Stomach smooth muscle (tissue), 2 donors: ENCODE measurements at regions not wholly inside any gene's neighbourhood (a gene's known extent, or its start where the extent isn't known, plus 50 kb on each side); places are given as distances from the start of the nearest gene placed in this dataset.

Source experiments
- H3K27ac ChIP-seq: one replicate; pipeline ENCODE4 v1.7.0; 2013; ENCODE audit warnings: mild to moderate bottlenecking, low read length, inconsistent platforms
- H3K27me3 ChIP-seq, 2 donors: one replicate each; pipeline ENCODE4 v1.7.0; 2013; ENCODE audit warnings: low read length in 2 of 2; ENCODE audit not compliant: insufficient read depth in 2 of 2, control insufficient read depth in 1 of 2
- H3K36me3 ChIP-seq, 2 donors: one replicate each; pipeline ENCODE4 v1.7.0; 2013; ENCODE audit warnings: low read length in 2 of 2; ENCODE audit not compliant: control insufficient read depth in 2 of 2, insufficient read depth in 2 of 2
- H3K4me1 ChIP-seq: one replicate; pipeline ENCODE4 v1.7.0; 2013; ENCODE audit warnings: low read length; ENCODE audit not compliant: control insufficient read depth, insufficient read depth
- H3K4me3 ChIP-seq, 2 donors: one replicate each; pipeline ENCODE4 v1.7.0; 2013; ENCODE audit warnings: low read length in 2 of 2
- H3K9ac ChIP-seq, 2 donors: one replicate each; pipeline ENCODE4 v1.7.0; 2013; ENCODE audit warnings: low read length in 2 of 2, mild to moderate bottlenecking in 1 of 2
- H3K9me3 ChIP-seq, 2 donors: one replicate each; pipeline ENCODE4 v1.7.0; 2013; ENCODE audit warnings: low read length in 2 of 2; ENCODE audit not compliant: control insufficient read depth in 2 of 2
- donor health status: healthy.
- donor health status: Pancreatic carcinoma.

DNA sequence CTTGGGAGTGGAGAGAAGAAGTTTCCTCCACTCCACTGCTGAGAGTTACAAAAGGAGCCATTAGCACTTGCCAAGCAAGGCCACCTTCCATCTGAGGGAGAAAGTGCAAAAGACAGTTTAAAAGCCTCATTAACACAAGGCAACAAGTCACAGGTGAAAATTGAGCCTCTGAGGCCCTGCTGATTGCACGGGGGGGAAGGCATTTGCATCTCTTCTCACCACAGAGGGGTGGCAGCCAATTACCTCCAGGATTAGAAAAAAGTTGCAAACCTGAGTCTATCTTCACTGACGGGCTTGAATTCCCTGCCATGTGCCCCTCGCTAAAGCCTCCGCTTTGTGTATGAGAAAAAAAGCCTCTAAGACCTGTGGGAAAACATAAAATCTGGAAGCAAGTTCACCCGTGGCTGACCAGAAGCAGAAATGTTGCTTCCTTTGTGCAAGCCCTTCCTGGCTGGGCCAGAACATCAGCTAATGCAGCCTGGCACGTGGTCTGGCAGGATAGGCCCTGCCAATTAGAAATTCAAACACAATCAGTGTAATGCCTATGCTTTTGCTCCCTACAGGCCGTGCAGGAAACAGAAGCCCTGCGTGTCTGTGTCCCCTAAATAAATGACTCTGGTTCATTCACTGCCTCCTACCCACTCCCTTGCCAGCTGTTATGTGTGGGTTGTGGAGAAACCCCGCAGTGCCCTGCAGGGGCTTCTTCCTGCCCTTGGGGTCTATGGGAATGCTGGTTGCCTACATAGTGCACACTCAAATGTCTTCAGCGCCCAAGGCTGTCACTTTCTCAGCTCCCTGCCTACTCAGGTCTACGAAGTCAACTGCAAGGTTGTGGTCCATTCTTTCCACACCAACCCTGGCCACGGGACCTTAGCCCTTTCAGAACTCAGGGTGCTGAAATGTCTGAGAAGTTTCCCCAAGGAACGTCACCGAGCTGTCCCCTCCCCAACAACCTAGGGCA is 150.2 kb downstream of the UQCRFS1 start:
- no peak overlapping the region for H3K9ac ChIP-seq
- H3K9me3 ChIP-seq = peaks cover 0 to 5% of the 10 kb centered on the region in 2 donors
- no peaks in the 10 kb centered on the region for H3K36me3 ChIP-seq
- no peaks in the 10 kb centered on the region for H3K4me1 ChIP-seq
- H3K27ac ChIP-seq = no peak overlapping the region
- no peak overlapping the region for H3K4me3 ChIP-seq
- H3K27me3 ChIP-seq = peaks cover 0 to 3% of the 10 kb centered on the region in 2 donors

- H3K4me3 ChIP-seq = no peak overlapping the region
- H3K9ac ChIP-seq = no peak overlapping the region
- H3K4me1 ChIP-seq = no peaks in the 10 kb centered on the region
- H3K9me3 ChIP-seq = peaks cover 0 to 5% of the 10 kb centered on the region in 2 donors
- H3K27ac ChIP-seq = no peak overlapping the region
- no peaks in the 10 kb centered on the region for H3K36me3 ChIP-seq
- H3K27me3 ChIP-seq = peaks cover 0 to 3% of the 10 kb centered on the region in 2 donors
These were observed 152.1 kb downstream of the UQCRFS1 start for GRCh38 chr19:29060813-29061364.

DNA sequence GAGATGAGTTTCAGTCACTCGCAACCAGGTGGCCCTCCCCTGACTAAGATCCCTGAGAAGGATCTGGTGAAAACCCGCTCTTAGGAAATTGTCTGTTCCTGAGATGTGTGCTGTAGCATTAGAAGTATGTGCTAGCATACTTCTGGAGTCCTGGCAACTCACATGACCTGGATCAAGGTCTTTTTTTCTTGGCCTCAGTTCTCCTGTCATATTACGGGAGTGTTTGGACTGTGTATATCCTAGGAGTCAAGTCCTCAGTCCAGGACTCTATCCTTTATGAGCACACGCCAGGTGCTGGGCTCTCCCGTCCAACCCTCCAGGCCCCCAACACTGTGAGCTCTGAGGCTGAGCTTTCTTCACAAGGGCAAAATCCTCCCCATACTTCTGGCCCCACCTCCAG is 156.4 kb downstream of the UQCRFS1 start:
- H3K36me3 ChIP-seq = no peaks in the 10 kb centered on the region
- H3K4me1 ChIP-seq = no peaks in the 10 kb centered on the region
- peaks cover 0 to 3% of the 10 kb centered on the region in 2 donors for H3K27me3 ChIP-seq
- no peak overlapping the region for H3K4me3 ChIP-seq
- H3K9ac ChIP-seq = no peak overlapping the region
- peaks cover 0 to 5% of the 10 kb centered on the region in 2 donors for H3K9me3 ChIP-seq
- H3K27ac ChIP-seq = no peak overlapping the region

DNA sequence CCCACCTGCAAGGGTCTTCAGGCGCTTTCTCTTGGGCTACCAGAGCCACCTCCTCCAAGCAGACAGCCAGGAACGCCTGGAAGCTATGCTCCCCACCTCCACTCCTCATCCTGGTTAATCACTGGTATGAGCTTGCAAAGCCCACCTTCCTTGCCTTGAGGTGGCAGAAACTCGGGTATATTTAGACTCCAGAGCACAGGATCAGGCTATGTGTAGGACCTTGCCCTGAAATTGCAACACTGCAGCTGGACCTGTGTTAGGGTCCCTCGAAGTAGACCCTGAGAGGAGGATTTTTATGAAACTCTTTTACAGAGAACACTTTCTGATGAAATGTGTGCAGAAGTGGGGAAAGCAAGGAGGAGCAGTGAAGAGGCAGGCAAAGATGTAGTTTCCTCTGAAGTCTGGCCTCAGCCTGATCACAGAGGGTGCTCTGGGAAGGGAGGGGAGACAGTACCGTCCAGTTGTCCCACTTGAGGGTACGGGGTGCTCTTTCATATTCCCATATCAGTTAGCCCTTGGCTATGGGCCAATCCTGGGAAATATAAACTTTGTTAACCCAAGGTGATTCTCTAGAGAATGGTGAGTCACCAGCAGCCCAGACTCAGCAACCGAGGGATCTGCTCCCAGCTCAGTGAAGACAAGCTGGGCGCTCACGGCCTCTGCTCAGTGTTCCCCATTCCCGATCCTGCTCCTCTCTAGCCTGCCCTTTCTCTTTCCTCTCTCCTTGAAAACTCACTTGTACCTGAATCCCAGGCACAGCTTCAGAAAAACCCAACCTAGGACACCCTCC is 157.9 kb downstream of the UQCRFS1 start:
- Histone ChIP-seq H3K27me3 (peaks cover 0 to 3% of the 10 kb centered on the region in 2 donors), H3K4me1 (no peaks in the 10 kb centered on the region), H3K4me3 (no peak overlapping the region), H3K9me3 (peaks cover 0 to 4% of the 10 kb centered on the region in 2 donors), H3K9ac (no peak overlapping the region), H3K27ac (no peak overlapping the region), H3K36me3 (no peaks in the 10 kb centered on the region)

DNA sequence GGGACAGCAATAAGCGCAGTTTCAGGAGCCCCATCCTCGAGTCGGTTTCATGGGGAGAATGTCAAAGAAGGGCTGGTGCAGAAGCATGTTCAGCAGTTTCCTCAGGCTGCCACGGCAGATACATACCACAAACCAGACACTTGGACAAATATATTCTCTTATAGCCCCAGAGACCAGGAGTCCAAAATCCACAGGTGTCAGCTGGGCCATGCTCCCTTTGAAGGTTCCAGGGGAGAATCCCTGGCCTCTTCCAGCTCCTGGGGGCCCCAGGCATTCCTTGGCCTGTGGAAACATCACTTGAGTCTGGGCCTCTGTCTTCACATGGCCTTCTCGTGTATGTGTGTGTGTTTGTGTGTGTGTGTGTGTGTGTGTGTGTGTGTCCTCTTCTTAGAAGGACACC is 164.1 kb downstream of the UQCRFS1 start:
- H3K9me3 ChIP-seq = no peaks in the 10 kb centered on the region

GRCh38 chr19:29045679-29046254 is 167.2 kb downstream of the UQCRFS1 start:
- Histone ChIP-seq H3K4me1 (no peaks in the 10 kb centered on the region), H3K27me3 (peaks cover 2 to 3% of the 10 kb centered on the region in 2 donors), H3K4me3 (no peak overlapping the region), H3K9me3 (no peaks in the 10 kb centered on the region), H3K27ac (no peak overlapping the region), H3K9ac (no peak overlapping the region), H3K36me3 (no peaks in the 10 kb centered on the region)

More for the DNA sequence above, 164.1 kb downstream of the UQCRFS1 start:
- no peaks in the 10 kb centered on the region for H3K36me3 ChIP-seq
- H3K4me1 ChIP-seq = no peaks in the 10 kb centered on the region
- no peak overlapping the region for H3K27ac ChIP-seq
- no peaks in the 10 kb centered on the region for H3K27me3 ChIP-seq
- H3K9ac ChIP-seq = no peak overlapping the region
- H3K4me3 ChIP-seq = no peak overlapping the region

GRCh38 chr19:29044037-29044436 is 168.9 kb downstream of the UQCRFS1 start:
- no peaks in the 10 kb centered on the region for H3K9me3 ChIP-seq
- no peak overlapping the region for H3K4me3 ChIP-seq
- peaks cover 2 to 3% of the 10 kb centered on the region in 2 donors for H3K27me3 ChIP-seq
- H3K36me3 ChIP-seq = no peaks in the 10 kb centered on the region
- no peak overlapping the region for H3K9ac ChIP-seq
- H3K4me1 ChIP-seq = no peaks in the 10 kb centered on the region
- H3K27ac ChIP-seq = no peak overlapping the region

DNA sequence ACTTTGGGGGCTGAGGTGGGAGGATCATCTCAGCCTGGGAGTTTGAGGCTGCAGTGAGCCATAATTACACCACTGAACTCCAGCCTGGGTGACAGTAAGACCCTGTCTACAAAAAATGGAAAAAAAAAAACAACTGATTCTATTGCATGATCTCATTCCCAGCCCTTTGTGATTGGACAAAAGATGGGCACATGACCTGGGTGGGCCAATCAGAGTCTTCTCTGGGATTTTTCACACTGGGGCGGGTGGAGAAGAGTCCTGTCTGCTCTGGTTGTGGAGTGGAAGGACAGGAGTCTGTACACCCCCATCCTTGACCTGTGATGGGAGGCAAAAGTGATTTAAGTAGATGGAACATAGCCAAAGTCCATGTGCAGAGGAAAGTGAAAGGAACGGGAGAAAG is 170.5 kb downstream of the UQCRFS1 start:
- H3K27ac ChIP-seq = no peak overlapping the region
- no peaks in the 10 kb centered on the region for H3K4me1 ChIP-seq
- no peak overlapping the region for H3K9ac ChIP-seq
- no peaks in the 10 kb centered on the region for H3K9me3 ChIP-seq
- peaks cover 2 to 3% of the 10 kb centered on the region in 2 donors for H3K27me3 ChIP-seq
- H3K36me3 ChIP-seq = no peaks in the 10 kb centered on the region
- no peak overlapping the region for H3K4me3 ChIP-seq

- H3K27ac ChIP-seq = no peak overlapping the region
- no peaks in the 10 kb centered on the region for H3K4me1 ChIP-seq
- peaks cover 2 to 6% of the 10 kb centered on the region in 2 donors for H3K27me3 ChIP-seq
- H3K9ac ChIP-seq = no peak overlapping the region
- H3K36me3 ChIP-seq = no peaks in the 10 kb centered on the region
- no peaks in the 10 kb centered on the region for H3K9me3 ChIP-seq
- H3K4me3 ChIP-seq = no peak overlapping the region
These were observed 172.0 kb downstream of the UQCRFS1 start for GRCh38 chr19:29040951-29041350.

DNA sequence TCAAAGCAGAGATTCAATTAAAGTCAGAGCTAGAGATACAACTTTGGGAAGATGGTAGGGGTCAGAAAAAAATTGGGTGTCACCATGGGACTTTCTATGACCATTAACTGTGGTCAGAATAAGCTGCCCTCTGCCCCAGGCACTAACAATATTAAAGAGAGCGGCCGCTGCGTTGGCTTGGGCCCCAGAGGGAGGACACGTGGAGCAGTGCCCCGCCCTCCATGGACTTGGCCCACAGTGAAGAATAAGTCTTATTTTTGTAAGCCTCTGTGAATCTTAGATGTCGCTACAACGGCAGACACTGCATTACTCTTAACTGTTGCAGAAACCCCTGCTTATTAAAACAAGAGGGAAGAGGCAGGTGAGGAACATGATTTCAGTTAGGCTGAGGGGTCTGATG is 172.7 kb downstream of the UQCRFS1 start:
- Histone ChIP-seq H3K4me1 (no peaks in the 10 kb centered on the region), H3K36me3 (no peaks in the 10 kb centered on the region)

More for the DNA sequence above, 172.7 kb downstream of the UQCRFS1 start:
- Histone ChIP-seq H3K4me3 (no peak overlapping the region), H3K9me3 (no peaks in the 10 kb centered on the region), H3K9ac (no peak overlapping the region), H3K27ac (no peak overlapping the region), H3K27me3 (peaks cover 2 to 6% of the 10 kb centered on the region in 2 donors)
